ENCODE measurements at regions not wholly inside any gene's neighbourhood (a gene's known extent, or its start where the extent isn't known, plus 50 kb on each side); places are given as distances from the start of the nearest gene placed in this dataset.

GRCh38 chr16:62665269-62665668 is 629.0 kb upstream of the CDH8 start:
- H3K9me3 ChIP-seq, result peaks cover 0 to 17% (median 0%) of the 10 kb centered on the region in 12 donors
- DNase-seq (no peak), ATAC-seq (no peak)
- WGBS, 4 donors, result 46 to 65% (median 56%) methylated on average over 1 of the region's 1 CpG
- intact Hi-C loops (cut with DNase I), result no loop called here
- H3K27me3 ChIP-seq, result no peaks in the 10 kb centered on the region
- no peak overlapping the region for H3K27ac ChIP-seq
- H3K4me3 ChIP-seq, result no peak overlapping the region
- H3K4me1 ChIP-seq, result no peaks in the 10 kb centered on the region
- no peaks in the 10 kb centered on the region for H3K36me3 ChIP-seq
- TF ChIP-seq POLR2A (IDR thresholded peaks at IDR 0.05), result no peak
- TF ChIP-seq, protein P1, sequence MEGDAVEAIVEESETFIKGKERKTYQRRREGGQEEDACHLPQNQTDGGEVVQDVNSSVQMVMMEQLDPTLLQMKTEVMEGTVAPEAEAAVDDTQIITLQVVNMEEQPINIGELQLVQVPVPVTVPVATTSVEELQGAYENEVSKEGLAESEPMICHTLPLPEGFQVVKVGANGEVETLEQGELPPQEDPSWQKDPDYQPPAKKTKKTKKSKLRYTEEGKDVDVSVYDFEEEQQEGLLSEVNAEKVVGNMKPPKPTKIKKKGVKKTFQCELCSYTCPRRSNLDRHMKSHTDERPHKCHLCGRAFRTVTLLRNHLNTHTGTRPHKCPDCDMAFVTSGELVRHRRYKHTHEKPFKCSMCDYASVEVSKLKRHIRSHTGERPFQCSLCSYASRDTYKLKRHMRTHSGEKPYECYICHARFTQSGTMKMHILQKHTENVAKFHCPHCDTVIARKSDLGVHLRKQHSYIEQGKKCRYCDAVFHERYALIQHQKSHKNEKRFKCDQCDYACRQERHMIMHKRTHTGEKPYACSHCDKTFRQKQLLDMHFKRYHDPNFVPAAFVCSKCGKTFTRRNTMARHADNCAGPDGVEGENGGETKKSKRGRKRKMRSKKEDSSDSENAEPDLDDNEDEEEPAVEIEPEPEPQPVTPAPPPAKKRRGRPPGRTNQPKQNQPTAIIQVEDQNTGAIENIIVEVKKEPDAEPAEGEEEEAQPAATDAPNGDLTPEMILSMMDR (IDR thresholded peaks at IDR 0.05), result no peak

DNA sequence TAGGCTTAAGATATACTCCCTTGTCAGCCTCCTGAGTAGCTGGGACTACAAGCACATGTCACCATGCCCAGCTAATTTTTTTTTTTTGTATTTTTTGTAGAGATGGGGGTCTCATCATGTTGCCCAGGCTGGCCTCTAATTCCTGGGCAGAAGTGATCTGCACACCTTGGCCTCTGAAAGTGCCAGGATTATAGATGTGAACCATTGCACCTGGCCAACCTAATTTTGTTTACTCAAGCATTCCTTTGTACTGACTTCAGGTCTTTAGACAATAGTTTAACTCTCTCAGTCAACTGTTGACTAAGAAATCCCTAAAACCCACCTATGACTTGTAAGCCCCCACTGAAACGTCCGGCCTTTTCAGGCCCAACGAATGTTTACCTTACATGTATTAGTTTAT is 628.3 kb upstream of the CDH8 start:
- intact Hi-C loops (cut with DNase I), result no loop called here
- DNase-seq (no peak), ATAC-seq (no peak)
- Histone ChIP-seq H3K27me3 (no peaks in the 10 kb centered on the region), H3K36me3 (no peaks in the 10 kb centered on the region), H3K27ac (no peak overlapping the region), H3K4me3 (no peak overlapping the region), H3K4me1 (no peaks in the 10 kb centered on the region), H3K9me3 (peaks cover 0 to 17% (median 0%) of the 10 kb centered on the region in 12 donors)
- WGBS, 4 donors, result 71 to 85% (median 79%) methylated on average over 3 of the region's 3 CpGs
- TF ChIP-seq, protein P1 (IDR thresholded peaks at IDR 0.05), result no peak
- TF ChIP-seq POLR2A (IDR thresholded peaks at IDR 0.05), result no peak

DNA sequence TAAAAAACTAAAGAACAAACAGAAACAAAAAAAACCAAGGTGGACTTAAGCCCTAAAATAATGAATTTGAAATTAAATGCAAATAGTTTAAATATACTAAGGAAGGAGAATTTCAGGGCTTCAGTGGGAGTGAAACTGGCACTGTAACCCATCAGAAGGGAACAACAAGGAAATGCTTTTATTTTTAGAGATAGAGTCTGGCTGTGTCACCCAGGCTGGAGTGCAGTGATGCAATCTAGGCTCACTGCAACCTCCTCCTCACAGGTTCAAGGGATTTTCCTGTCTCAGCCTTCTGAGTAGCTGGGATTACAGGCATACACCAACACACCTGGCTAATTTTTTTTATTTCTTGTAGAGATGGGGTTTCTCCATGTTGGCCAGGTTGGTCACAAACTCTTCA is 625.2 kb upstream of the CDH8 start:
- DNase-seq, result no peak
- Histone ChIP-seq H3K4me1 (no peaks in the 10 kb centered on the region), H3K4me3 (no peak overlapping the region), H3K36me3 (no peaks in the 10 kb centered on the region), H3K9me3 (peaks cover 0 to 6% (median 0%) of the 10 kb centered on the region in 12 donors), H3K27me3 (no peaks in the 10 kb centered on the region), H3K27ac (no peak overlapping the region)
- peak in 1 of 4 donors; percentile 54 for ATAC-seq
- TF ChIP-seq, protein P1 (IDR thresholded peaks at IDR 0.05), result no peak
- TF ChIP-seq POLR2A (IDR thresholded peaks at IDR 0.05), result no peak
- intact Hi-C loops (cut with DNase I), result no loop called here

DNA sequence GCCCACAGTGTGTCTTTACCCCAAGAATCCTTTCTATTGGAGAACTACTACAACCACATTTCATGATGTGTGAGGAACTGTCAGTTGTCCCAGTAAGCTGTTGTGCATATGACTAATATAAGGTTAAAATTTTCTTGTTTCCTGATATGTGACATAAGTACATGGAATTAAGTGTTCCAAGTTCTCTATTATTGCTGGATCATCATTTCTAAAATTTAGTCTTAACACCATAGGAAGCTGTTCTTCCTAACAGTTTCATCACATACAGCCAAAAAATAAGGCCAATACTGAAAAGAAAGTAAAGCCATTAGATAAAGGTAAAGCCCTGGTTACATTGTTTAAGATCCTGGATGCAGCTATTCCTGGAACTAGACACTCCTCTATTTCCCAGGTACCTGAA is 620.9 kb upstream of the CDH8 start:
- Histone ChIP-seq H3K4me3 (no peak overlapping the region), H3K4me1 (no peaks in the 10 kb centered on the region), H3K36me3 (no peaks in the 10 kb centered on the region), H3K27me3 (no peaks in the 10 kb centered on the region), H3K9me3 (peaks cover 0 to 15% (median 0%) of the 10 kb centered on the region in 12 donors), H3K27ac (no peak overlapping the region)
- no peak for DNase-seq
- TF ChIP-seq, protein P1 (IDR thresholded peaks at IDR 0.05), result no peak
- TF ChIP-seq POLR2A (IDR thresholded peaks at IDR 0.05), result no peak
- no peak for ATAC-seq
- intact Hi-C loops (cut with DNase I), result no loop called here
